ENCODE measurements at regions not wholly inside any gene's neighbourhood (a gene's known extent, or its start where the extent isn't known, plus 50 kb on each side); places are given as distances from the start of the nearest gene placed in this dataset.

GRCh38 chr12:72191761-72192160, 80.4 kb upstream of the TRHDE start:
- POLR2A ChIA-PET: no interaction called here
- Mint-ChIP-seq H3K9me3 (peaks cover 3% of the 10 kb centered on the region), H3K27me3 (no peaks in the 10 kb centered on the region), H3K27ac (no peak overlapping the region), H3K36me3 (ENCODE audit: low read depth) (no peaks in the 10 kb centered on the region), H3K4me3 (no peak overlapping the region), H3K4me1 (ENCODE audit: low read depth) (no peaks in the 10 kb centered on the region)
- TF ChIP-seq, protein P1, sequence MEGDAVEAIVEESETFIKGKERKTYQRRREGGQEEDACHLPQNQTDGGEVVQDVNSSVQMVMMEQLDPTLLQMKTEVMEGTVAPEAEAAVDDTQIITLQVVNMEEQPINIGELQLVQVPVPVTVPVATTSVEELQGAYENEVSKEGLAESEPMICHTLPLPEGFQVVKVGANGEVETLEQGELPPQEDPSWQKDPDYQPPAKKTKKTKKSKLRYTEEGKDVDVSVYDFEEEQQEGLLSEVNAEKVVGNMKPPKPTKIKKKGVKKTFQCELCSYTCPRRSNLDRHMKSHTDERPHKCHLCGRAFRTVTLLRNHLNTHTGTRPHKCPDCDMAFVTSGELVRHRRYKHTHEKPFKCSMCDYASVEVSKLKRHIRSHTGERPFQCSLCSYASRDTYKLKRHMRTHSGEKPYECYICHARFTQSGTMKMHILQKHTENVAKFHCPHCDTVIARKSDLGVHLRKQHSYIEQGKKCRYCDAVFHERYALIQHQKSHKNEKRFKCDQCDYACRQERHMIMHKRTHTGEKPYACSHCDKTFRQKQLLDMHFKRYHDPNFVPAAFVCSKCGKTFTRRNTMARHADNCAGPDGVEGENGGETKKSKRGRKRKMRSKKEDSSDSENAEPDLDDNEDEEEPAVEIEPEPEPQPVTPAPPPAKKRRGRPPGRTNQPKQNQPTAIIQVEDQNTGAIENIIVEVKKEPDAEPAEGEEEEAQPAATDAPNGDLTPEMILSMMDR (IDR thresholded peaks at IDR 0.05): no peak
- ATAC-seq (no peak), DNase-seq (no peak)
- CTCF ChIA-PET: interaction anchor here (1.2 kb wide), 1 partner anchor 22 kb away, joined by 3 read pairs; no protein-coding TSS in a partner anchor
- intact Hi-C loops (cut with micrococcal nuclease): no loop called here

DNA sequence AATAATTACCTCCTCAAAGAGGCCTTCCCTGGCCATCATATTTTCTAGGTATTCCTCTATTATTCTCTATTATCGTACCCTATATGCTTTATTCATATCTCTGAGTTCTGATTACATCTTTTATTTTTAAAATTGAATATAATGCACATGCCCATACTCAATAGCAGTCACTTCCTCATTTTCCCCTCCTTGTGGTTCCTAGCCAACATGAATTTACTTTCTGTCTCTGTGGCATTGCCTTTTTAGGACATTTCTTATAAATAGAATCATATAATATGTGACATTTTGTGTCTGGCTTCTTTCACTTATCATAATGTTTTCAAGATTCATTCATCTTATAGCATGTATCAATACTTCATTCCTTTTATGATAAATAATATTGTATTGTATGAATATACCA, 74.4 kb upstream of the TRHDE start:
- ChIA-PET CTCF (no interaction called here), POLR2A (no interaction called here)
- TF ChIP-seq, protein P1 (IDR thresholded peaks at IDR 0.05): no peak
- no peak for ATAC-seq
- no peak overlapping the region for H3K4me3 Mint-ChIP-seq
- no peaks in the 10 kb centered on the region for H3K36me3 Mint-ChIP-seq (ENCODE audit: low read depth)
- H3K9me3 Mint-ChIP-seq: peaks cover 3% of the 10 kb centered on the region
- intact Hi-C loops (cut with micrococcal nuclease): no loop called here
- no peak for DNase-seq
- H3K27ac Mint-ChIP-seq: no peak overlapping the region
- no peaks in the 10 kb centered on the region for H3K27me3 Mint-ChIP-seq
- H3K4me1 Mint-ChIP-seq (ENCODE audit: low read depth): no peaks in the 10 kb centered on the region

DNA sequence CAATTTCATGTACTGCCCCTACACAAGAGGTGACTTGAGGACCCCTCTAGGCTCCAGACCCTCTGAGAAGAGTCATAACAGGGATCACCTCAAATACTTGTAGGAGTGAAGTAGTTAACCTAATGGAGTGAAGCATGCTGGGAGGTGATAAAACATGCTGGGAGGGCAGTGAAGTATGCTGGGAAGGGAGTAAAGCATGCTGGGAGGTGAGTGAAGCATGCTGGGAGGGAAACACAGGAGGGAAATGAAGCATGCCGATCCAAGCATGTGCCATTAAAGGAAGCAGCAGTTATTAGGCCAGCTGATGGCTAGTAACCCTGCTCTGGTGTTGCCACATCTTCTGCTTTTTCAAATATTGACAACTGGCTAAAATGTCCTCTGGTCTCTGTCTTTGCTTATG, 70.7 kb upstream of the TRHDE start:
- ATAC-seq (no peak), DNase-seq (no peak)
- Mint-ChIP-seq H3K27me3 (no peaks in the 10 kb centered on the region), H3K27ac (no peak overlapping the region), H3K36me3 (ENCODE audit: low read depth) (no peaks in the 10 kb centered on the region), H3K4me3 (no peak overlapping the region), H3K9me3 (no peaks in the 10 kb centered on the region), H3K4me1 (ENCODE audit: low read depth) (no peaks in the 10 kb centered on the region)
- ChIA-PET CTCF (no interaction called here), POLR2A (no interaction called here)
- intact Hi-C loops (cut with micrococcal nuclease): no loop called here
- TF ChIP-seq, protein P1 (IDR thresholded peaks at IDR 0.05): no peak

GRCh38 chr12:72203764-72204335, 68.3 kb upstream of the TRHDE start:
- TF ChIP-seq, protein P1 (IDR thresholded peaks at IDR 0.05): no peak
- intact Hi-C loops (cut with micrococcal nuclease): no loop called here
- no peaks in the 10 kb centered on the region for H3K27me3 Mint-ChIP-seq
- no peaks in the 10 kb centered on the region for H3K36me3 Mint-ChIP-seq (ENCODE audit: low read depth)
- no peaks in the 10 kb centered on the region for H3K9me3 Mint-ChIP-seq
- POLR2A ChIA-PET: no interaction called here
- no peak overlapping the region for H3K27ac Mint-ChIP-seq
- DNase-seq (no peak), ATAC-seq (no peak)
- CTCF ChIA-PET: no interaction called here
- no peaks in the 10 kb centered on the region for H3K4me1 Mint-ChIP-seq (ENCODE audit: low read depth)
- no peak overlapping the region for H3K4me3 Mint-ChIP-seq

DNA sequence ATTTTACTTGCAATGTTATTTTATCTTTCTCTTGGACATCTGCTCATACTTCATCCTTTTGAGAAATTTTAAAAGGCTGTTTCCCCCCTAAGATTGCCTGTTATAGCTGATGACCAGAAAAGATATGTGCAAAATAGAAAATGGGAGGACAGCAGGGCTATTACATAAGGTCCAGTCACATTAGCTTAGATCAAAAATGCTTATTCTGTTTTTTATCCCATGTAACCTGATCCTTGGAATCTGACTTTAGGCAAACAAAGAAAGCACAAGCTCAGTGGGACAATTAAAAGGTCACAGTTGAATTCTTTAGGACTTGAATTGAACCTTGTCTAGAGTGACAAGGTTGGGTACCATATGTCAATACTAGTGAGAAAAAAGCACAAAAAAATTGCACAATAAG, 65.1 kb upstream of the TRHDE start:
- Mint-ChIP-seq H3K9me3 (no peaks in the 10 kb centered on the region), H3K4me3 (no peak overlapping the region), H3K27ac (no peak overlapping the region), H3K36me3 (ENCODE audit: low read depth) (no peaks in the 10 kb centered on the region), H3K27me3 (no peaks in the 10 kb centered on the region), H3K4me1 (ENCODE audit: low read depth) (no peaks in the 10 kb centered on the region)
- ChIA-PET CTCF (interaction anchor here (0.6 kb wide), 1 partner anchor 12 kb away, joined by 3 read pairs; no protein-coding TSS in a partner anchor), POLR2A (no interaction called here)
- intact Hi-C loops (cut with micrococcal nuclease): no loop called here
- TF ChIP-seq, protein P1 (IDR thresholded peaks at IDR 0.05): no peak
- ATAC-seq (no peak), DNase-seq (no peak)
